ENCODE measurements at regions not wholly inside any gene's neighbourhood (a gene's known extent, or its start where the extent isn't known, plus 50 kb on each side); places are given as distances from the start of the nearest gene placed in this dataset.

- ChIA-PET CTCF (no interaction called here), POLR2A (no interaction called here)
- no peak for DNase-seq (ENCODE audit: low read depth, low spot score)
- Histone ChIP-seq H3K4me3 (ENCODE audit: low read depth, low read length) (no peak overlapping the region), H3K9me3 (ENCODE audit: control insufficient read depth, insufficient read depth, low read length) (no peaks in the 10 kb centered on the region; the same call in 1 of the 2 replicates), H3K27ac (ENCODE audit: low read depth, low read length) (no peak overlapping the region), H3K27me3 (ENCODE audit: control insufficient read depth, insufficient read depth, low read length) (no peaks in the 10 kb centered on the region)
- TF ChIP-seq, protein P1, sequence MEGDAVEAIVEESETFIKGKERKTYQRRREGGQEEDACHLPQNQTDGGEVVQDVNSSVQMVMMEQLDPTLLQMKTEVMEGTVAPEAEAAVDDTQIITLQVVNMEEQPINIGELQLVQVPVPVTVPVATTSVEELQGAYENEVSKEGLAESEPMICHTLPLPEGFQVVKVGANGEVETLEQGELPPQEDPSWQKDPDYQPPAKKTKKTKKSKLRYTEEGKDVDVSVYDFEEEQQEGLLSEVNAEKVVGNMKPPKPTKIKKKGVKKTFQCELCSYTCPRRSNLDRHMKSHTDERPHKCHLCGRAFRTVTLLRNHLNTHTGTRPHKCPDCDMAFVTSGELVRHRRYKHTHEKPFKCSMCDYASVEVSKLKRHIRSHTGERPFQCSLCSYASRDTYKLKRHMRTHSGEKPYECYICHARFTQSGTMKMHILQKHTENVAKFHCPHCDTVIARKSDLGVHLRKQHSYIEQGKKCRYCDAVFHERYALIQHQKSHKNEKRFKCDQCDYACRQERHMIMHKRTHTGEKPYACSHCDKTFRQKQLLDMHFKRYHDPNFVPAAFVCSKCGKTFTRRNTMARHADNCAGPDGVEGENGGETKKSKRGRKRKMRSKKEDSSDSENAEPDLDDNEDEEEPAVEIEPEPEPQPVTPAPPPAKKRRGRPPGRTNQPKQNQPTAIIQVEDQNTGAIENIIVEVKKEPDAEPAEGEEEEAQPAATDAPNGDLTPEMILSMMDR (IDR thresholded peaks at IDR 0.05; ENCODE audit: low read depth, low read length), result no peak
Measured at GRCh38 chr7:96832092-96832662, 122.5 kb upstream of the SEM1 start.

DNA sequence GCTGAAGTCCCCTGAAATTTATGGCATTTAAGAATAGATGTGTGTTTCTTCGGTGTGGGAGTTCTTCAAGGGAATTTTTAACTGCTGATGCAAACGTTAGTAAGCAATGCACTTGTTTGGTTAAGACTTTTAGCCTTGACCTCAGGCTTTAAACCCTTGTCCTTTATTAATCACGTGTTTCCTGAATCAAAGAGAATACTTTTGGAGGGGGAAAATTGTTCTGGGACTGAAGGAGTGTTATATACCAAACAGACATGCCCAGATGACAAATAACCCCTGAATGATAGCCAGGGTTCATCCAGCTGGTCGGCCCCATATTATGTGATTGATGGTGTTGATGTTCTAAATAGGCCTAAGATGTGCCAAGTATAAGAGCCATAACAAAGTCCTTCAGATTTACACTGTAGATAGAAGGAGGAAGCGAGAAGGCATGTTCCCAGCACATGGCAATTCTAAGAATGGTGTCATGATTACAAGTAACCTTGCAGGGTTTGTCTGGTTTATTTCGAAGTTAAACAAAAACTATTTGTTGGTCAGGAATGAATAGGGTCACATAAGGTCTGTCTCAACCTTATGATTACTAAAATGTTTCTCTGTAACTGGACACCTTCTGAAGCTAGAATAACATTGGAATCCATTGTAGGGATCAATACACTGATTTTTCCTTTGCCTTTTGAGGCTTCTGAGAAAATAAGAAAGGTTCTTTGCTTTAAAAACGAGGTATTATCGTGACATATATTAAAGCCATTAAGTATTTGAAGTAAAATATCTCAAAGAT is 124.2 kb upstream of the SEM1 start:
- Histone ChIP-seq H3K4me3 (ENCODE audit: low read depth, low read length) (no peak overlapping the region), H3K27me3 (ENCODE audit: control insufficient read depth, insufficient read depth, low read length) (no peaks in the 10 kb centered on the region), H3K27ac (ENCODE audit: low read depth, low read length) (no peak overlapping the region), H3K9me3 (ENCODE audit: control insufficient read depth, insufficient read depth, low read length) (no peaks in the 10 kb centered on the region)
- DNase-seq (ENCODE audit: low read depth, low spot score), result no peak
- ChIA-PET POLR2A (no interaction called here), CTCF (no interaction called here)
- TF ChIP-seq, protein P1 (IDR thresholded peaks at IDR 0.05; ENCODE audit: low read depth, low read length), result no peak

- Histone ChIP-seq H3K27ac (ENCODE audit: low read depth, low read length) (no peak overlapping the region), H3K4me3 (ENCODE audit: low read depth, low read length) (no peak overlapping the region)
Measured at GRCh38 chr7:96836456-96836855, 126.8 kb upstream of the SEM1 start.

GRCh38 chr7:96837593-96837992 is 127.9 kb upstream of the SEM1 start:
- DNase-seq (ENCODE audit: low read depth, low spot score), result no peak
- TF ChIP-seq, protein P1 (IDR thresholded peaks at IDR 0.05; ENCODE audit: low read depth, low read length), result no peak
- Histone ChIP-seq H3K27me3 (ENCODE audit: control insufficient read depth, insufficient read depth, low read length) (no peaks in the 10 kb centered on the region), H3K9me3 (ENCODE audit: control insufficient read depth, insufficient read depth, low read length) (no peaks in the 10 kb centered on the region), H3K4me3 (ENCODE audit: low read depth, low read length) (no peak overlapping the region), H3K27ac (ENCODE audit: low read depth, low read length) (no peak overlapping the region)
- ChIA-PET CTCF (interaction anchor here (0.6 kb wide), 1 partner anchor 632 kb away, joined by 3 read pairs; no protein-coding TSS in a partner anchor), POLR2A (no interaction called here)

More at GRCh38 chr7:96836456-96836855, 126.8 kb upstream of the SEM1 start:
- DNase-seq (ENCODE audit: low read depth, low spot score), result no peak
- Histone ChIP-seq H3K9me3 (ENCODE audit: control insufficient read depth, insufficient read depth, low read length) (no peaks in the 10 kb centered on the region), H3K27me3 (ENCODE audit: control insufficient read depth, insufficient read depth, low read length) (no peaks in the 10 kb centered on the region)
- ChIA-PET CTCF (no interaction called here), POLR2A (no interaction called here)
- TF ChIP-seq, protein P1 (IDR thresholded peaks at IDR 0.05; ENCODE audit: low read depth, low read length), result no peak

- ChIA-PET CTCF (interaction anchor here (0.5 kb wide), 1 partner anchor 808 kb away, joined by 6 read pairs; no protein-coding TSS in a partner anchor), POLR2A (no interaction called here)
- TF ChIP-seq, protein P1 (IDR thresholded peaks at IDR 0.05; ENCODE audit: low read depth, low read length), result no peak
- no peak overlapping the region for H3K4me3 ChIP-seq (ENCODE audit: low read depth, low read length)
- no peak overlapping the region for H3K27ac ChIP-seq (ENCODE audit: low read depth, low read length)
- no peaks in the 10 kb centered on the region for H3K9me3 ChIP-seq (ENCODE audit: control insufficient read depth, insufficient read depth, low read length)
- H3K27me3 ChIP-seq (ENCODE audit: control insufficient read depth, insufficient read depth, low read length), result no peaks in the 10 kb centered on the region
- DNase-seq (ENCODE audit: low read depth, low spot score), result no peak
Measured at GRCh38 chr7:96838481-96838880, 128.8 kb upstream of the SEM1 start.

Data from AG04450 (cell line).